ENCODE measurements at regions not wholly inside any gene's neighbourhood (a gene's known extent, or its start where the extent isn't known, plus 50 kb on each side); places are given as distances from the start of the nearest gene placed in this dataset.

- TF ChIP-seq POLR2AphosphoS5 (IDR thresholded peaks at IDR 0.05; ENCODE audit: low read depth) = no peak
- no peak for TF ChIP-seq CTCF (conservative IDR thresholded peaks at IDR 0.05; ENCODE audit: low read depth in 2 of 2)
- no peak for TF ChIP-seq EZH2phosphoT487 (IDR thresholded peaks at IDR 0.05; ENCODE audit: unreplicated experiment)
- no peak for TF ChIP-seq EZH2 (IDR thresholded peaks at IDR 0.05; ENCODE audit: low read depth, unreplicated experiment)
- TF ChIP-seq REST (IDR thresholded peaks at IDR 0.05; ENCODE audit: unreplicated experiment) = no peak
- no peak for TF ChIP-seq ETS1 (IDR thresholded peaks at IDR 0.05)
- TF ChIP-seq JUNB (IDR thresholded peaks at IDR 0.05; ENCODE audit: unreplicated experiment) = no peak
Observed at GRCh38 chr2:851680-852079, 99.0 kb upstream of the SNTG2 start.

Data from GM23338 (cell line).